ENCODE measurements at regions not wholly inside any gene's neighbourhood (a gene's known extent, or its start where the extent isn't known, plus 50 kb on each side); places are given as distances from the start of the nearest gene placed in this dataset.

- H3K9me3 ChIP-seq = no peaks in the 10 kb centered on the region
- no peak overlapping the region for H3K27ac ChIP-seq
- no peak for TF ChIP-seq POLR2A (IDR thresholded peaks at IDR 0.05)
- TF ChIP-seq, protein P1, sequence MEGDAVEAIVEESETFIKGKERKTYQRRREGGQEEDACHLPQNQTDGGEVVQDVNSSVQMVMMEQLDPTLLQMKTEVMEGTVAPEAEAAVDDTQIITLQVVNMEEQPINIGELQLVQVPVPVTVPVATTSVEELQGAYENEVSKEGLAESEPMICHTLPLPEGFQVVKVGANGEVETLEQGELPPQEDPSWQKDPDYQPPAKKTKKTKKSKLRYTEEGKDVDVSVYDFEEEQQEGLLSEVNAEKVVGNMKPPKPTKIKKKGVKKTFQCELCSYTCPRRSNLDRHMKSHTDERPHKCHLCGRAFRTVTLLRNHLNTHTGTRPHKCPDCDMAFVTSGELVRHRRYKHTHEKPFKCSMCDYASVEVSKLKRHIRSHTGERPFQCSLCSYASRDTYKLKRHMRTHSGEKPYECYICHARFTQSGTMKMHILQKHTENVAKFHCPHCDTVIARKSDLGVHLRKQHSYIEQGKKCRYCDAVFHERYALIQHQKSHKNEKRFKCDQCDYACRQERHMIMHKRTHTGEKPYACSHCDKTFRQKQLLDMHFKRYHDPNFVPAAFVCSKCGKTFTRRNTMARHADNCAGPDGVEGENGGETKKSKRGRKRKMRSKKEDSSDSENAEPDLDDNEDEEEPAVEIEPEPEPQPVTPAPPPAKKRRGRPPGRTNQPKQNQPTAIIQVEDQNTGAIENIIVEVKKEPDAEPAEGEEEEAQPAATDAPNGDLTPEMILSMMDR (IDR thresholded peaks at IDR 0.05) = no peak
- intact Hi-C loops (cut with DNase I; ENCODE audit: low total_unique reads) = no loop called here
- no peaks in the 10 kb centered on the region for H3K36me3 ChIP-seq
- no peaks in the 10 kb centered on the region for H3K4me1 ChIP-seq
- DNase-seq = no peak
- peaks cover 0 to 9% of the 10 kb centered on the region in 2 donors for H3K27me3 ChIP-seq
- no peak overlapping the region for H3K4me3 ChIP-seq
Observed at GRCh38 chr3:127342735-127343134, 54.9 kb upstream of the PRR20G start.

GRCh38 chr3:127339928-127340861 lies 52.3 kb upstream of the PRR20G start:
- intact Hi-C loops (cut with DNase I; ENCODE audit: low total_unique reads) = no loop called here
- no peak overlapping the region for H3K4me3 ChIP-seq
- no peak overlapping the region for H3K27ac ChIP-seq
- no peaks in the 10 kb centered on the region for H3K9me3 ChIP-seq
- H3K27me3 ChIP-seq = peaks cover 0 to 10% of the 10 kb centered on the region in 2 donors
- DNase-seq = no peak
- no peak for TF ChIP-seq POLR2A (IDR thresholded peaks at IDR 0.05)
- TF ChIP-seq, protein P1 (IDR thresholded peaks at IDR 0.05) = no peak
- H3K36me3 ChIP-seq = no peaks in the 10 kb centered on the region
- no peaks in the 10 kb centered on the region for H3K4me1 ChIP-seq

- Histone ChIP-seq H3K4me3 (no peak overlapping the region), H3K9me3 (no peaks in the 10 kb centered on the region), H3K27ac (no peak overlapping the region), H3K27me3 (peaks cover 0 to 10% of the 10 kb centered on the region in 2 donors), H3K36me3 (no peaks in the 10 kb centered on the region), H3K4me1 (no peaks in the 10 kb centered on the region)
- intact Hi-C loops (cut with DNase I; ENCODE audit: low total_unique reads) = no loop called here
- TF ChIP-seq, protein P1 (IDR thresholded peaks at IDR 0.05) = no peak
- no peak for TF ChIP-seq POLR2A (IDR thresholded peaks at IDR 0.05)
- DNase-seq = no peak
Observed at GRCh38 chr3:127339016-127339415, 51.2 kb upstream of the PRR20G start.

GRCh38 chr3:127337911-127338531 lies 50.2 kb upstream of the PRR20G start:
- Histone ChIP-seq H3K27me3 (peaks cover 0 to 10% of the 10 kb centered on the region in 2 donors), H3K4me1 (no peaks in the 10 kb centered on the region), H3K9me3 (no peaks in the 10 kb centered on the region), H3K4me3 (no peak overlapping the region), H3K36me3 (no peaks in the 10 kb centered on the region), H3K27ac (no peak overlapping the region)
- intact Hi-C loops (cut with DNase I; ENCODE audit: low total_unique reads) = no loop called here
- DNase-seq = no peak
- no peak for TF ChIP-seq POLR2A (IDR thresholded peaks at IDR 0.05)
- TF ChIP-seq, protein P1 (IDR thresholded peaks at IDR 0.05) = no peak

Measured in uterus (tissue), 3 donors.